Kidney glomerular epithelial cell (primary cell): ENCODE measurements at regions not wholly inside any gene's neighbourhood (a gene's known extent, or its start where the extent isn't known, plus 50 kb on each side); places are given as distances from the start of the nearest gene placed in this dataset.

ENCODE experiments used
- DNase-seq: peaks from one replicate; lab custom pipeline; 2025; lab: John Stamatoyannopoulos, UW

- DNase-seq, result no peak
These were observed 134.4 kb downstream of the C16orf95 start for GRCh38 chr16:87182759-87183158.

DNA sequence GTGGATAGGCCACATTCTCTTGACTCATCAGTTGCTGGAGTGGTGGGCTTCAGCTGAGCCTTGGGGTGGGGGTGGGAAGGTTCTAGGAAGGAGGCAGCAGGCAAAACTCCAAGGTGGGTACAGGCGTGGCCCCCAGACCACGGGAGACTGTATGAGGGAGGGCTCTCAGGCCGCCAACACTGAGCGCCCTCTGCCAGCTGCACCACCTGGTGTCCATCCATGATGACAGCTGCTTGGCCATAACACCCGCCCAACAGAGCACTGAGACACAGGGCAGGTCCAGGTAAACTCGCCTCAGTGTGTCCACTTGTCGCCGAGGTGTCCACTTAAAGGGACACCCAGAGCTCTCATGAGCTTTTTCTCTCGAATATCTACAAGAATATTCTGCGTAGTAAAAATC is 133.5 kb downstream of the C16orf95 start:
- no peak for DNase-seq

DNA sequence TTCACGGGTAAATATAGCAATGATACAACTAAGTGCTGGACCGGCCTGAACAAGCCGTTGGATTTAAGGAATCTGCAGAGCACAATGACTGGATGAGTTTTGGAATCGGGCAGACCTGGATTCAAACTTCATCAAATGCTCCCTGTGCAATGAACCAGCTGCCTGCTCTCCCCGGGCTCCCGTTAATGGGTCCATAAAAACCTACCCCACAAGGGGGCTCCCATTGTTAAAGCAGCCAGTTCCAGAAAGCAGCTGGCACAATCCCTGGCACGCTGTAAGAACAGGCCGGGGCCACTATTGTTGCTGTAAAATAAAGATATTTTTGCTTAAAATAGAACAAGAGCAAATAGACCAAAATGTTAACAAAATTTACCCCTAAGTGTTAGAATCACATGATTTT is 131.9 kb downstream of the C16orf95 start:
- no peak for DNase-seq

GRCh38 chr16:87185983-87186382 is 131.2 kb downstream of the C16orf95 start:
- DNase-seq, result no peak

- no peak for DNase-seq
These were observed 130.7 kb downstream of the C16orf95 start for GRCh38 chr16:87186446-87186845.

- no peak for DNase-seq
These were observed 130.2 kb downstream of the C16orf95 start for GRCh38 chr16:87186876-87187533.

DNA sequence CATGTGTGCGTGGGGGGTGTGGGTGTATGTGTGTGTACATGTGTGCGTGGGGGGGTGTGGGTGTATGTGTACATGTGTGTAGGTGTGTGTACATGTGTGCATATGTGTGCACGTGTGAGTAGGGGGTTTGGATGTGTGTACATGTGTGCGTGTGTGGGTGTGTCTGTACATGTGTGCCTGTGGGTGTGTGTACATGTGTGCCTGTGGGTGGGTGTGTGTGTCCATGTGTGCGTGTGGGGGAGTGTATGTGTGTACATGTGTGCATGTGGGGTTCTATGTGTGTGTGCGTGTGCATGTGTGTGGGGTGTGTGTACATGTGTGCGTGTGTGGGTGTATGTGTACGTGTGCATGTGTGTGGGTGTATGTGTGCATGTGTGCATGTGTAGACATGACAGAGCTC is 129.1 kb downstream of the C16orf95 start:
- DNase-seq, result no peak

DNA sequence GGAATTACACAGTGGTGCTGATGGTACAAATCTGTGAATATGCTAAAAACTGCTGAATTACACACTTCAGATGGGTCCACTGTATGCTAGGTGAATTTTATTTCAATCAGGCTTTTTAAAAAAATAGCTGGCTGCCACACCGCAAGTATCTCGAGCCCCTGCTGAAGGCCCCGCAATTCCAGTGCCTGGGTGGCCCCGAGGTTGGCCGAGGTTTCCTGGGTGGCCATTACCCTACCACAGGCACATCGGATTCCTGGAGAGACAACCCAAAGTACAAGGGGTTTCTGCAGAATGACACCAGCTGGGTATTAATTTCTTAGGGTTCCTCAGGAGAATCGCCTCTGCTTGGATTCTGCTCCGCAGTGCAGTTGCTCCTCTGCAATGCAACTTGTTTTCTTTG is 127.8 kb downstream of the C16orf95 start:
- DNase-seq, result no peak

DNA sequence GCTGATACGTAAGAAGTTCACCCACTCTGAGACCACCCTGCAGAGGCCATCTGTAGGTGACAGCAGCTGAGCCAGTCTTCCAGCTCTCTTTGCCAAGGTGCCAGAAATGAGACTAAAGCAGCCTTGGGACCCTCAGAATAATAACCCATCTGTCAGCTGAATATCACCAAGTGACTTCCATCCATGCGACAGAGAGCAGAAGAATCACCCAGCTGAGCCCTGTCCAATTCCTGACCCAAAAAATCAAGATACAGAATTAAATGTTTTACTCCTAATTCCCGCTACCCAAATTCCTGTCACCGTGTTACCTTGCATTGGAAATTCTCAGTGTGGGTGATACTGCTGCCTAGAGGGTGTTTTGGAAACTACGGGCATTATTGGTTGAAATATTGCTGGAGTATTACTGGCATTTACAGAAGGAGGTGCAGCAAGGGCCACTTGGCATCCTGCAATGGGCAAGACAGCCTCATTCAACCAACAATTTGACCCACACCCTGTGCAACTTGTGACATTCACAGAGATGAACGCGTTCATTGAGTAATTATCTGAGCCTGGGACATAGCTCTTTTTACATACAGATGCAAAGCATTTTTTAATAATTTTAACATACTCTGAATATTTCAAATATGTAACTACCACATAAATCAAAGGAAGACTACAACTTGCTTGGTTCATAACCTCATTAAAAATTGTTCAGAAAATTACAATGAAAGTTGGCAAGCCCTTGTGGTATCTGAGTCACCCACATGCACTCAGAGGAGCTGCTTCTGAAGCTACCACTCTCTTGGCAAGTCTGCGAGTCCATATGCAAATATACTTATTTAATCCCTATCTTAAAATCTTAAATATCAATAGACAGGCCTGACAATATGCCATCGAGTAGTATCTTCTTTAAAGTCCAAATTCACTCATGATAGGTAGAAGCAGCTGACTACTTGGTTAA is 126.6 kb downstream of the C16orf95 start:
- DNase-seq, result no peak

GRCh38 chr16:87192452-87193073 is 124.6 kb downstream of the C16orf95 start:
- DNase-seq, result no peak

- DNase-seq, result no peak
These were observed 123.0 kb downstream of the C16orf95 start for GRCh38 chr16:87194172-87194571.

GRCh38 chr16:87195161-87195560 is 122.0 kb downstream of the C16orf95 start:
- DNase-seq, result no peak

DNA sequence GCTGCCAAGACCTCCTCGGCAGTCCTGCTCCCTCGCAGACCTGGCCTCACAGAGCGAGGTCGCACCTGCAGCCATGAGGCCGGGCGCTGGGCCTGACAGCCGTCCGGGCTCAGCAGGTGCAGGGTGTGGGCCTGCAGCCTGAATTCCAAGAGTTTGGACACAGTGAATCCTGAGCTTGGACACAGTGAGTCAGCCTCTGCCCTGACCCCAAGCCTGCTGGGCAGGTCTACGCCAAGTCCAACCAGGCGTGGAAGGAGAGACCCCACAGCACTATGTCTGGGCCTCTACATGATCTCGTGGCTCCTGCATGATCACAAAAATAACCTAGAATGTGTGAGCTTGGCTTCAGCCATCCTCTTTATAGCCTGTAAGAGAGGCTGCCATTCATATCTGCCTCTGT is 121.0 kb downstream of the C16orf95 start:
- DNase-seq, result no peak

DNA sequence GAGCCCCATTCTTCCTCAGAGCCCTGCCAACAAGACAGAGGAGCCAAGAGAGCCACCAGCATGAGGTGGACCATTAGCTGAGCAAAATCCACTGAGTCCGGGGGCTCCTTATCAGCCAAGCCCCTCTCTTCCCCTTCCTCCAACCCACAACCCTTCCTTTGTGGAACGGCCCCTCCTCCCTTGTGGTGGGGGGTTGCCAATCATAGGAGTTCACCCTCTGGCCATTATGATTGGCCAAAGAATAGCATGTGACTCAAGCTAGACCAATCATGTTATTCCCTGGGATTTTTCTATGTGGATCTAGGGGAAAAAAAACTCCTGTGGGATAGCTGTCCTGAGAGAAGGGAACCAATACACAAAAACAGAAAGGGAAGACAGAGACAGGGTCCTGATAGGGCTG is 120.5 kb downstream of the C16orf95 start:
- no peak for DNase-seq

DNA sequence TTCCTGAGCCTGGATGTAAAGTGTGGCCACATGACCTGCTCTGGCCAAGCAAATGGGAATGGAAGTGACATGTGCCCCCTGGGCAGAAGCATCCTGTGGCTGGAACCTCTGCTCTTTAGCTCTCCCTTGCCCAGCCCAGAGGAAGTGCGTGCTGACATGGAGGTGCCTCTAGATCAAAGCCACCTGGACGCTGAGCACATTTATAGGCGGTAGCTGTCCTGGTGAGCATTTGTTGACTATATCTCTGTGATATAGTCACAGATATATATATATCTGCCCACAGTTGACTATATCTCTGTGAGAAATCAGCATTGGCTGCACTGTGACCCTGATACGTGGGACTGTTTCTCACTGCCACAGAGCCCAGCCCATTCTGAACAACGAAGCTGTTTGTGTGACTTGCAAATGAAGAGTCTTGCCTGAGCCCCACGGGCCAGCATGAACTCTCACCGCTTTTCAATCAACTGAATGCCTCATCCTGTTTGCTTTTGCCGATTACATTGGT is 118.8 kb downstream of the C16orf95 start:
- no peak for DNase-seq

GRCh38 chr16:87198881-87199280 is 118.3 kb downstream of the C16orf95 start:
- DNase-seq, result no peak

- DNase-seq, result no peak
These were observed 117.8 kb downstream of the C16orf95 start for GRCh38 chr16:87199379-87199778.

DNA sequence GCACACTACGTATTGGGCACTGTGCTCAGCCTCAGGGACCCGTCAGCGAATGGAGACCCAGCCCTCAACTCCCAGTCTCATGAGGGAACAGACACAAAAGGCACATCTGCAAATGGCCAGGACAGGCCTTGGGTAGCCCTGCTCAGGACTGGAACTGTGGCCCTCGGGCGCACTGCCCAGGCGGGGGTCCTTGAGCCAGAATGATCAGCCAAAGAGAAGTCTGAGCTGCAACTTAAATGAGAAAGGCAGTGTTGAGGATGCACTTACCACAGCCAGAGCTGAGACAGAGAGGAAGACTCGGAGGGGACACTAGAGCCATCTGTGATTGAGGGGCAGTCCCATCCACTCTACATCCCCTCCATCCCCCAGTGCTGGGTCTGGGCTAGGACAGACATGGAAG is 117.3 kb downstream of the C16orf95 start:
- no peak for DNase-seq

GRCh38 chr16:87200637-87201036 is 116.6 kb downstream of the C16orf95 start:
- DNase-seq, result no peak

GRCh38 chr16:87201052-87201451 is 116.1 kb downstream of the C16orf95 start:
- peak; percentile 70 for DNase-seq

- no peak for DNase-seq
These were observed 115.4 kb downstream of the C16orf95 start for GRCh38 chr16:87201790-87202189.

- no peak for DNase-seq
These were observed 114.8 kb downstream of the C16orf95 start for GRCh38 chr16:87202346-87202745.
